Kidney (tissue), 13 donors: ENCODE measurements at regions not wholly inside any gene's neighbourhood (a gene's known extent, or its start where the extent isn't known, plus 50 kb on each side); places are given as distances from the start of the nearest gene placed in this dataset.

ENCODE experiments used
- DNase-seq, 5 donors: peaks; one replicate each; pipeline ENCODE4 v3.0.0-alpha.2; 2013 to 2020
- FAIRE-seq: peaks from 2 replicates; lab custom pipeline; 2012; peaks lifted over from hg19 to GRCh38; lab: Jason Lieb, UNC
- H3K27ac ChIP-seq, 2 donors: one replicate each; pipeline ENCODE4 v1.7.0; 2013; ENCODE audit warnings: low read depth in 2 of 2, low read length in 2 of 2, inconsistent platforms in 1 of 2
- H3K27me3 ChIP-seq: one replicate; pipeline ENCODE4 v1.7.1; 2013; ENCODE audit warnings: low read length, inconsistent platforms; ENCODE audit not compliant: control insufficient read depth, insufficient read depth
- H3K36me3 ChIP-seq, 3 donors: one replicate each; pipeline versions ENCODE4 v1.7.0 to v1.7.1; 2013; ENCODE audit warnings: low read length in 3 of 3, control low read depth in 1 of 3, inconsistent platforms in 1 of 3; ENCODE audit not compliant: insufficient read depth in 3 of 3, control insufficient read depth in 2 of 3
- H3K4me1 ChIP-seq, 3 donors: one replicate each; pipeline versions ENCODE4 v1.7.0 to v1.7.1; 2013; ENCODE audit warnings: low read length in 3 of 3, inconsistent platforms in 1 of 3, low read depth in 1 of 3; ENCODE audit not compliant: control insufficient read depth in 2 of 3, insufficient read depth in 2 of 3
- H3K4me3 ChIP-seq, 3 donors: one replicate each; pipeline versions ENCODE4 v1.7.0 to v1.8.1; 2013; ENCODE audit warnings: low read length in 3 of 3, control low read depth in 1 of 3, inconsistent platforms in 1 of 3
- H3K9ac ChIP-seq, 3 donors: one replicate each; pipeline versions ENCODE4 v1.7.0 to v1.7.1; 2013; ENCODE audit warnings: low read length in 3 of 3, control low read depth in 1 of 3, inconsistent platforms in 1 of 3
- H3K9me3 ChIP-seq, 3 donors: one replicate each; pipeline versions ENCODE4 v1.7.0 to v1.7.1; 2013; ENCODE audit warnings: low read length in 3 of 3, control low read depth in 1 of 3, inconsistent platforms in 1 of 3; ENCODE audit not compliant: control insufficient read depth in 2 of 3, insufficient read depth in 1 of 3
- intact Hi-C: fragments of 100-400 bp; cut with DNase I; formaldehyde crosslinking; loops from one replicate; pipeline ENCODE4 v1.11.1; 2022
- TF ChIP-seq, protein P1 (sequence below): IDR thresholded peaks from 3 replicates; pipeline ENCODE4 v1.5.1; 2012; ENCODE audit warnings: mild to moderate bottlenecking, moderate library complexity, borderline replicate concordance; ENCODE audit not compliant: insufficient read depth; ENCODE audit errors: extremely low read depth
- donor health status: control.
- donor health status: control.
- donor health status: control.
- donor health status: control.
- donor health status: control.
- donor health status: DM: yes; HTN: yes; CAD: no.
- donor health status: Normal renal cell carcinoma (clear cell type).

- intact Hi-C loops, result no loop called here
- DNase-seq (peak in 1 of 5 donors; percentile 28), FAIRE-seq (no peak)
- Histone ChIP-seq H3K9me3 (no peaks in the 10 kb centered on the region), H3K27me3 (no peaks in the 10 kb centered on the region), H3K4me3 (peak overlapping the region; percentile 10 to 60 (median 55)), H3K4me1 (no peaks in the 10 kb centered on the region), H3K36me3 (no peaks in the 10 kb centered on the region), H3K27ac (no peak overlapping the region), H3K9ac (peak overlapping the region in 1 of 3 donors; percentile 11)
- TF ChIP-seq, protein P1, sequence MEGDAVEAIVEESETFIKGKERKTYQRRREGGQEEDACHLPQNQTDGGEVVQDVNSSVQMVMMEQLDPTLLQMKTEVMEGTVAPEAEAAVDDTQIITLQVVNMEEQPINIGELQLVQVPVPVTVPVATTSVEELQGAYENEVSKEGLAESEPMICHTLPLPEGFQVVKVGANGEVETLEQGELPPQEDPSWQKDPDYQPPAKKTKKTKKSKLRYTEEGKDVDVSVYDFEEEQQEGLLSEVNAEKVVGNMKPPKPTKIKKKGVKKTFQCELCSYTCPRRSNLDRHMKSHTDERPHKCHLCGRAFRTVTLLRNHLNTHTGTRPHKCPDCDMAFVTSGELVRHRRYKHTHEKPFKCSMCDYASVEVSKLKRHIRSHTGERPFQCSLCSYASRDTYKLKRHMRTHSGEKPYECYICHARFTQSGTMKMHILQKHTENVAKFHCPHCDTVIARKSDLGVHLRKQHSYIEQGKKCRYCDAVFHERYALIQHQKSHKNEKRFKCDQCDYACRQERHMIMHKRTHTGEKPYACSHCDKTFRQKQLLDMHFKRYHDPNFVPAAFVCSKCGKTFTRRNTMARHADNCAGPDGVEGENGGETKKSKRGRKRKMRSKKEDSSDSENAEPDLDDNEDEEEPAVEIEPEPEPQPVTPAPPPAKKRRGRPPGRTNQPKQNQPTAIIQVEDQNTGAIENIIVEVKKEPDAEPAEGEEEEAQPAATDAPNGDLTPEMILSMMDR, result no peak
Observed at GRCh38 chr22:49052560-49052959, 775.1 kb downstream of the BRD1 start.

- intact Hi-C loops, result no loop called here
- H3K9ac ChIP-seq, result peak overlapping the region in 1 of 3 donors; percentile 41
- H3K36me3 ChIP-seq, result no peaks in the 10 kb centered on the region
- TF ChIP-seq, protein P1, result no peak
- no peaks in the 10 kb centered on the region for H3K9me3 ChIP-seq
- FAIRE-seq (no peak), DNase-seq (peak in 3 of 5 donors; percentile 36 to 83 (median 74))
- H3K4me3 ChIP-seq, result peak overlapping the region in 2 of 3 donors; percentile 55 to 60
- no peaks in the 10 kb centered on the region for H3K4me1 ChIP-seq
- no peak overlapping the region for H3K27ac ChIP-seq
- no peaks in the 10 kb centered on the region for H3K27me3 ChIP-seq
Observed at GRCh38 chr22:49052023-49052538, 775.6 kb downstream of the BRD1 start.

GRCh38 chr22:49051491-49052022, 776.1 kb downstream of the BRD1 start:
- intact Hi-C loops, result no loop called here
- H3K9ac ChIP-seq, result no peak overlapping the region

More at GRCh38 chr22:49051491-49052022, 776.1 kb downstream of the BRD1 start:
- TF ChIP-seq, protein P1, result no peak
- Histone ChIP-seq H3K27me3 (no peaks in the 10 kb centered on the region), H3K4me1 (no peaks in the 10 kb centered on the region), H3K9me3 (no peaks in the 10 kb centered on the region), H3K36me3 (no peaks in the 10 kb centered on the region), H3K27ac (no peak overlapping the region), H3K4me3 (peak overlapping the region in 1 of 3 donors; percentile 60)
- DNase-seq (no peak), FAIRE-seq (no peak)
